HepG2 (cell line): ENCODE measurements at regions not wholly inside any gene's neighbourhood (a gene's known extent, or its start where the extent isn't known, plus 50 kb on each side); places are given as distances from the start of the nearest gene placed in this dataset.
"Not testable (repeated sequence)": the region's sequence is repeated elsewhere in the genome, so short reads cannot be mapped to it uniquely, and the experiment has no call there.

Experiments used
- BRD4 ChIP-seq: sonication (generic); formaldehyde crosslinking; IDR thresholded peaks from 2 replicates; pipeline ENCODE4 v1.4.0; 2020; ENCODE audit warnings: missing genetic modification reagents
- EP300 ChIP-seq, 3 experiments: sonication (generic) in 1 of 3; formaldehyde crosslinking in 1 of 3; IDR thresholded peaks; 2 replicates each; pipeline versions ENCODE4 v1.5.1 to v1.6.1; 2011 to 2020; ENCODE audit warnings: low read depth in 2 of 3, low read length in 2 of 3, borderline replicate concordance in 1 of 3, improper control_type of control experiment in 1 of 3, mild to moderate bottlenecking in 1 of 3, missing genetic modification reagents in 1 of 3, moderate library complexity in 1 of 3
- IKZF5 ChIP-seq: IDR thresholded peaks from 2 replicates; pipeline ENCODE4 v1.6.1; 2018; ENCODE audit warnings: missing genetic modification reagents, mild to moderate bottlenecking, missing compliant biosample characterization
- LCORL ChIP-seq, 2 experiments: fragments of 450-650 bp in 1 of 2; sonication (generic) in 1 of 2; formaldehyde crosslinking in 1 of 2; IDR thresholded peaks; 2 replicates each; pipeline versions ENCODE4 v1.5.0 to v1.6.1; 2017 to 2020; ENCODE audit warnings: antibody characterized with exemption in 1 of 2, missing genetic modification reagents in 1 of 2
- NCOA2 ChIP-seq: sonication (generic); formaldehyde crosslinking; IDR thresholded peaks from 2 replicates; pipeline ENCODE4 v1.8.0; 2022; ENCODE audit warnings: inconsistent platforms
- NFAT5 ChIP-seq: sonication (generic); formaldehyde crosslinking; IDR thresholded peaks from 2 replicates; pipeline ENCODE4 v1.4.0; 2020; ENCODE audit warnings: missing genetic modification reagents
- YEATS4 ChIP-seq: sonication (generic); formaldehyde crosslinking; IDR thresholded peaks from 2 replicates; pipeline ENCODE4 v1.4.0; 2020; ENCODE audit warnings: missing genetic modification reagents, borderline replicate concordance
- ZFP90 ChIP-seq: sonication (generic); formaldehyde crosslinking; IDR thresholded peaks from 2 replicates; pipeline ENCODE4 v1.8.0; 2022; ENCODE audit warnings: missing genetic modification reagents, mild to moderate bottlenecking, inconsistent platforms, borderline replicate concordance
- ZFP91 ChIP-seq: sonication (generic); formaldehyde crosslinking; IDR thresholded peaks from 2 replicates; pipeline ENCODE4 v1.9.0; 2022; ENCODE audit warnings: missing genetic modification reagents, mild to moderate bottlenecking, borderline replicate concordance
- ZNF292 ChIP-seq: sonication (generic); formaldehyde crosslinking; IDR thresholded peaks from 2 replicates; pipeline ENCODE4 v1.8.1; 2022; ENCODE audit warnings: mild to moderate bottlenecking, low read depth, missing genetic modification reagents, borderline replicate concordance
- ZNF564 ChIP-seq: sonication (generic); formaldehyde crosslinking; IDR thresholded peaks from 2 replicates; pipeline ENCODE4 v1.8.1; 2023; ENCODE audit warnings: mild to moderate bottlenecking, missing genetic modification reagents
- ZNF724P ChIP-seq: sonication (generic); formaldehyde crosslinking; IDR thresholded peaks from 2 replicates; pipeline ENCODE4 v1.8.0; 2022; ENCODE audit warnings: missing genetic modification reagents, borderline replicate concordance
- ZNF772 ChIP-seq: sonication (generic); formaldehyde crosslinking; IDR thresholded peaks from 2 replicates; pipeline ENCODE4 v1.5.0; 2020; ENCODE audit warnings: mild to moderate bottlenecking, missing genetic modification reagents
- TF ChIP-seq, protein P1 (sequence below): IDR thresholded peaks from 2 replicates; pipeline ENCODE4 v1.6.1; 2016; ENCODE audit warnings: low read depth, control low read depth

DNA sequence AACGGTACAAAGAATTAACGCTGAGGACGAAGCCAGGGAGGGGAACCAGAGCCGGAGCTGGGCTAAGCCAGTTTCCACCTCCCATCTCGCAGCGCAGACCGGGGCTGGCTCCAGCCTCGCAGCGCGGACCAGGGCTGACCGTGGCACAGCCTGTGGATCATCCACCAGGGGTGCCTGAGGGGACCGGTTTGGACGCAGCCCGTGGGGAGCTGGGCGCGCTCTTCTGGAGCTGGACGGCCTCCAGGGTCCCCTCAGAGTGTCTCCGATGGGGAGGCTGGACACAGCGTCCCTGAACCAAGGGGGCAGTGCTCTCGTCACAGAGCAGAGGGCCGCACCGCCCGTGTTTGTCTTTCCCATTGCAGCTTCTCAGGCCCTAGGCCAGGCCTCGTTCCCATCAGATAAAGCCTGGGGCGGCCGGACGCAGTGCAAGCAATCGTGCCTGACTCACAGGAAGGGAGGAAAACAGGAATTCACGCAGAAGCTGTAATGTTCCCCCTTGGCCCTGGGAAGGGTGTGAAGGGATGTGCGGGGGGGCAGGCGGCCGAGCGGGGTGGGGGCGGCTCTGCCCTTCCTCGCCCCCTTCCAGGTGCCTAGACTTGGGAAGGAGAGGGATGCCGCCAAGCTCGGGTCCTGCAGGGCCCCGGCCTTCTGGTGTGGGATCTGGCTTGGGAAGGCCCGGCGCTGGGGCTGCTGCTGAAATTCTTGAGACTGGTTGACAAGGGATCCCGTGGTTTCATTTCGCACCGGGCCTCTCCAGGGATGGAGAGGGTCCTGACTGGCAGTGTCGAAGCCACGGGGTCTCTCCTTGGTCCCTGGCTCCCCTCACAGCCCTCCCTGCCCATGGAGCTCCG lies 148.1 kb upstream of the ZNF469 start (continued):
- TF ChIP-seq NFAT5 (CRISPR knock-in tag) (0 out of 2 replicates have a peak, but pooled peaks have one; percentile 2), BRD4 (peak; percentile 26; the same call in 1 of the 2 replicates), EP300 (IDR thresholded peaks at IDR 0.05; ENCODE audit: low read depth in 2 of 2, low read length in 2 of 2) (0 out of 4 replicates have a peak, but pooled peaks of 1 of the 2 experiments have one; percentile 18), ZNF772 (CRISPR knock-in tag) (peak; percentile 48; the same call in 1 of the 2 replicates), ZNF292 (0 out of 2 replicates have a peak, but pooled peaks have one; percentile 62), ZNF724P (CRISPR knock-in tag) (0 out of 2 replicates have a peak, but pooled peaks have one; percentile 8), ZFP91 (CRISPR knock-in tag) (peak; percentile 60; the same call in 1 of the 2 replicates), ZFP90 (peak; percentile 62; the same call in 1 of the 2 replicates), NCOA2 (0 out of 2 replicates have a peak, but pooled peaks have one; percentile 41), YEATS4 (CRISPR knock-in tag) (peak; percentile 41; the same call in 1 of the 2 replicates), IKZF5 (CRISPR knock-in tag) (0 out of 2 replicates have a peak, but pooled peaks have one; percentile 2), ZNF564 (CRISPR knock-in tag) (peak; percentile 58; the same call in 1 of the 2 replicates), LCORL (CRISPR knock-in tag; IDR thresholded peaks at IDR 0.05) (0 out of 2 replicates have a peak, but pooled peaks have one; percentile 18)
- TF ChIP-seq EP300 (CRISPR knock-in tag; IDR thresholded peaks at IDR 0.05; ENCODE audit: borderline replicate concordance); LCORL (IDR thresholded peaks at IDR 0.05): not testable (repeated sequence)
- TF ChIP-seq, protein P1, sequence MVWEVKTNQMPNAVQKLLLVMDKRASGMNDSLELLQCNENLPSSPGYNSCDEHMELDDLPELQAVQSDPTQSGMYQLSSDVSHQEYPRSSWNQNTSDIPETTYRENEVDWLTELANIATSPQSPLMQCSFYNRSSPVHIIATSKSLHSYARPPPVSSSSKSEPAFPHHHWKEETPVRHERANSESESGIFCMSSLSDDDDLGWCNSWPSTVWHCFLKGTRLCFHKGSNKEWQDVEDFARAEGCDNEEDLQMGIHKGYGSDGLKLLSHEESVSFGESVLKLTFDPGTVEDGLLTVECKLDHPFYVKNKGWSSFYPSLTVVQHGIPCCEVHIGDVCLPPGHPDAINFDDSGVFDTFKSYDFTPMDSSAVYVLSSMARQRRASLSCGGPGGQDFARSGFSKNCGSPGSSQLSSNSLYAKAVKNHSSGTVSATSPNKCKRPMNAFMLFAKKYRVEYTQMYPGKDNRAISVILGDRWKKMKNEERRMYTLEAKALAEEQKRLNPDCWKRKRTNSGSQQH (CRISPR knock-in tag) = 0 out of 2 replicates have a peak, but pooled peaks have one; percentile 39
